ENCODE measurements at regions not wholly inside any gene's neighbourhood (a gene's known extent, or its start where the extent isn't known, plus 50 kb on each side); places are given as distances from the start of the nearest gene placed in this dataset.

DNA sequence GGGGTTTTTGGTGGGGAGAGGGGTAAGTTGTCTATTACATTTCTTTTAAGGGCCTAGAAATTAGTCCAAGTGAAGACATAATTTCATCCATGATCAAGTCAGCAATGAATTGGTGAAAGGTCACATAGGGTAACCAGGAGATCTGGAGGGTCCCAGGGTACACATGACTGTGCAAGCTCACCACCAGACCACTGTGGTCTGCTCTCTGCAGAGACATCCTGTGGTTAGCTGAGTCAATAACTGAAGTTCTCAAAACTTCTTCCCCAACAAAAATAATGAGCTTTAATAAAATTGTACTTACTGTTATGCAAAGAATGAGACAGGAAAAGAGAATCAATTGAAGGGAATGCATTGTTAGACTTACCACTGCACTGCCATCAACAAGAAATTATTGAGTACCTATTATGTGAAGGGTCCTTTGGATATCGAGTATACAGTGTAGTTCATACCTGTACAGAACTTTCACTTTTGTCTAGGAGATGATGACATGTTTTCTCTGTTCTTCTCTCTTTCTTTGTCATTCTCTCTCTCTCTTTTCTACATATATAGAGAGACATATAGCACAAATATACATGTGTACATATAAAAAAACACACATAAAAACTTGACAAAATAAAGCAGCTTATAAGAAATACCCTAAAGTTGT, 209.8 kb downstream of the GJA1 start:
- TF ChIP-seq SIN3A (IDR thresholded peaks at IDR 0.05; ENCODE audit: borderline replicate concordance, insufficient read depth, low read length) (no peak), POLR2AphosphoS5 (IDR thresholded peaks at IDR 0.05; ENCODE audit: low read depth, low read length) (no peak), TAF1 (IDR thresholded peaks at IDR 0.05; ENCODE audit: borderline replicate concordance, insufficient read depth, low read length) (no peak), REST (IDR thresholded peaks at IDR 0.05; ENCODE audit: insufficient read depth in 1 of 2, low read depth in 2 of 2, low read length in 2 of 2) (no peak), FOXP2 (optimal IDR thresholded peaks at IDR 0.05; ENCODE audit: borderline replicate concordance, extremely low read depth, extremely low read length, insufficient read depth) (no peak)

All from PFSK-1 (cell line).